ENCODE measurements at regions not wholly inside any gene's neighbourhood (a gene's known extent, or its start where the extent isn't known, plus 50 kb on each side); places are given as distances from the start of the nearest gene placed in this dataset.
A peak's percentile ranks its signal among the peaks of the same experiment; 100 is the strongest.

GRCh38 chr4:14225688-14226207 is 598.2 kb upstream of the BOD1L1 start:
- Histone ChIP-seq H3K9me3 (no peaks in the 10 kb centered on the region), H3K4me3 (no peak overlapping the region), H3K27me3 (no peaks in the 10 kb centered on the region), H3K36me3 (no peaks in the 10 kb centered on the region), H3K4me1 (peaks cover 0 to 6% (median 0%) of the 10 kb centered on the region in 4 donors), H3K27ac (no peak overlapping the region)
- TF ChIP-seq POLR2AphosphoS5 (IDR thresholded peaks at IDR 0.05) (no peak), POLR2A (IDR thresholded peaks at IDR 0.05) (no peak), EP300 (IDR thresholded peaks at IDR 0.05) (no peak), CTCF (IDR thresholded peaks at IDR 0.05) (no peak)
- ATAC-seq (ENCODE audit: low FRiP score in 2 of 2): peak; percentile 26 to 74
- WGBS, 2 donors: 64 to 68% methylated on average over 3 of the region's 3 CpGs
- DNase-seq: no peak

GRCh38 chr4:14233126-14233525 is 605.6 kb upstream of the BOD1L1 start:
- Histone ChIP-seq H3K27ac (no peak overlapping the region), H3K9me3 (no peaks in the 10 kb centered on the region), H3K4me3 (no peak overlapping the region), H3K36me3 (no peaks in the 10 kb centered on the region), H3K27me3 (no peaks in the 10 kb centered on the region), H3K4me1 (no peaks in the 10 kb centered on the region)
- DNase-seq (no peak), ATAC-seq (ENCODE audit: low FRiP score in 2 of 2) (no peak)
- 58 to 59% methylated on average over 1 of the region's 1 CpG for WGBS, 2 donors
- no peak for TF ChIP-seq POLR2A (IDR thresholded peaks at IDR 0.05)
- no peak for TF ChIP-seq CTCF (IDR thresholded peaks at IDR 0.05)
- TF ChIP-seq POLR2AphosphoS5 (IDR thresholded peaks at IDR 0.05): no peak
- no peak for TF ChIP-seq EP300 (IDR thresholded peaks at IDR 0.05)

DNA sequence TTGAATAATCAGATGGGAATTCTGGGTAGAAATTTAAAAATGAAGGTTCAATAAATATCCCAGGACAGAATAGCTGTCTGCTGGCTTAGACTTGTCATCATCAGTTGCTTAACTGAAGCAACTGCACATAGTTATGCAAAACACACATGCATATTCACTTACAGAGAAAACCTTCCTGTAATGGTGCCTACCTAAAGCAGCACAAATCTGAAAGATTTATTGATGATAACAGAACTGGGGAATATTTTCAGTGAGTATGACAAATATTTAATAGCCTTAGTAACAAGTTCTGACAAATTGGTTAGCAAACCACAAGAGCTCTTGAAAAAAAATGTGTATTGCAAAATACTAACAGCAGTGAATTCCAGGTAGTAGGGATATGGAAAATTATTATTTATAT is 606.8 kb upstream of the BOD1L1 start:
- Histone ChIP-seq H3K27me3 (no peaks in the 10 kb centered on the region), H3K36me3 (no peaks in the 10 kb centered on the region), H3K4me1 (no peaks in the 10 kb centered on the region), H3K9me3 (no peaks in the 10 kb centered on the region), H3K27ac (no peak overlapping the region), H3K4me3 (no peak overlapping the region)
- no peak for DNase-seq
- no peak for ATAC-seq (ENCODE audit: low FRiP score in 2 of 2)
- TF ChIP-seq EP300 (IDR thresholded peaks at IDR 0.05): no peak
- TF ChIP-seq CTCF (IDR thresholded peaks at IDR 0.05): no peak
- no peak for TF ChIP-seq POLR2AphosphoS5 (IDR thresholded peaks at IDR 0.05)
- TF ChIP-seq POLR2A (IDR thresholded peaks at IDR 0.05): no peak

GRCh38 chr4:14236359-14236758 is 608.8 kb upstream of the BOD1L1 start:
- no peak overlapping the region for H3K27ac ChIP-seq
- no peaks in the 10 kb centered on the region for H3K27me3 ChIP-seq
- H3K9me3 ChIP-seq: no peaks in the 10 kb centered on the region
- DNase-seq (no peak), ATAC-seq (ENCODE audit: low FRiP score in 2 of 2) (no peak)
- no peak overlapping the region for H3K4me3 ChIP-seq
- H3K36me3 ChIP-seq: no peaks in the 10 kb centered on the region
- WGBS, 2 donors: 76 to 77% methylated on average over 2 of the region's 2 CpGs
- H3K4me1 ChIP-seq: no peaks in the 10 kb centered on the region
- TF ChIP-seq POLR2A (IDR thresholded peaks at IDR 0.05) (no peak), EP300 (IDR thresholded peaks at IDR 0.05) (no peak), POLR2AphosphoS5 (IDR thresholded peaks at IDR 0.05) (no peak), CTCF (IDR thresholded peaks at IDR 0.05) (no peak)

DNA sequence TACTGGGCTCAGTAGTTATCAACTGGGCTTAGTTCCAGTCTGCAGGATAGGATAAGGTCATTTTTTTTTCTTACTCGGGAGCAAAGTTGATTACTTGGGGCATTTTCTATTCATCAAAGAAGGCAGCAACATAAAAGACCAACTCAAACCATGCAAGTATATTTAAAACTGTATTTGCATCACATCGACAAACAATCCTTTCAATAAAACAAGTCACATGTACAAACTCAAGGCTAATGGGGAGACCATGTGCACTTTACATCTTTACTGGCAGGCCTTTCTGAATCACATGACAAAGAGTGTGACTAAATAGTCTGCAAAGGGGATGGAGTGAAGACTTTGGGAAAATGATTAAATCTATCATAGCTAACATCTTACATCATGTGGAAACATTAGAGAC is 610.4 kb upstream of the BOD1L1 start:
- Histone ChIP-seq H3K36me3 (no peaks in the 10 kb centered on the region), H3K9me3 (no peaks in the 10 kb centered on the region), H3K4me1 (no peaks in the 10 kb centered on the region), H3K27ac (no peak overlapping the region), H3K27me3 (no peaks in the 10 kb centered on the region), H3K4me3 (no peak overlapping the region)
- TF ChIP-seq POLR2AphosphoS5 (IDR thresholded peaks at IDR 0.05) (no peak), POLR2A (IDR thresholded peaks at IDR 0.05) (no peak)
- 84 to 91% methylated on average over 2 of the region's 2 CpGs for WGBS, 2 donors
- no peak for DNase-seq
- ATAC-seq (ENCODE audit: low FRiP score in 2 of 2): no peak
